K562 (cell line): ENCODE measurements at regions not wholly inside any gene's neighbourhood (a gene's known extent, or its start where the extent isn't known, plus 50 kb on each side); places are given as distances from the start of the nearest gene placed in this dataset.

Experiments
- ATAC-seq: fragments of 200-7000 bp; cut with Tn5 transposase; 3 replicates; pipeline ENCODE4 v1.9.1; 2020; ENCODE audit warnings: moderate library complexity
- BruUV-seq: library from RNA; stranded (reverse); fragments of 400-500 nt; replicated peaks from 2 replicates; lab custom pipeline; 2021; lab: Mats Ljungman, UMichigan
- CTCF ChIA-PET: fragments of 300-600 bp; formaldehyde crosslinking; extraction: SDS; loops from one replicate; lab custom pipeline; 2021; ENCODE audit warnings: low intra/inter-chr PET ratio; lab: Yijun Ruan, JAX
- POLR2A ChIA-PET: fragments of 300-600, 350-650 bp; sonication (Branson Sonifier 250); formaldehyde crosslinking; extraction: SDS; loops from one replicate; lab custom pipeline; 2021; ENCODE audit warnings: antibody characterized with exemption, inconsistent platforms; lab: Yijun Ruan, JAX
- DNase-seq, 4 experiments: peaks; one replicate each; pipeline versions ENCODE4 v3.0.0 to v3.0.0-alpha.2; 2011 to 2018; ENCODE audit warnings: low spot score in 3 of 4, mixed read lengths in 3 of 4; ENCODE audit errors: extremely low read depth in 1 of 4
- FAIRE-seq: peaks from 2 replicates; lab custom pipeline; 2011; peaks lifted over from hg19 to GRCh38; lab: Jason Lieb, UNC
- H2AFZ ChIP-seq: 2 replicates; pipeline ENCODE4 v1.6.0; 2011; ENCODE audit warnings: low read depth, low read length, control low read depth, inconsistent platforms
- H3K27ac ChIP-seq: fragments of 200-600 bp; 3 replicates; pipeline ENCODE4 v1.8.0; 2011; ENCODE audit warnings: low read depth, mild to moderate bottlenecking, control low read depth, inconsistent platforms, low read length, moderate library complexity, mixed read lengths; ENCODE audit errors: extremely low read depth
- H3K27me3 ChIP-seq, 2 experiments: fragments of 300-600 bp in 1 of 2; 2 replicates in 1 of 2; 3 replicates in 1 of 2; pipeline versions ENCODE4 v1.6.0 to v1.8.0; 2011; ENCODE audit warnings: inconsistent platforms in 2 of 2, low read length in 2 of 2, mild to moderate bottlenecking in 1 of 2, mixed read lengths in 1 of 2, moderate library complexity in 1 of 2; ENCODE audit not compliant: control insufficient read depth in 2 of 2, insufficient read depth in 2 of 2
- H3K36me3 ChIP-seq: fragments of 300-600 bp; 3 replicates; pipeline ENCODE4 v1.8.0; 2011; ENCODE audit warnings: mild to moderate bottlenecking, low read length, inconsistent platforms; ENCODE audit not compliant: control insufficient read depth, insufficient read depth
- H3K4me1 ChIP-seq, 2 experiments: fragments of 200-600 bp in 1 of 2; replicated peaks in 1 of 2; 2 replicates in 1 of 2; 3 replicates in 1 of 2; pipeline versions ENCODE4 v1.5.1 to v1.8.0; 2011; ENCODE audit warnings: inconsistent platforms in 2 of 2, low read length in 2 of 2, mild to moderate bottlenecking in 1 of 2, mixed read lengths in 1 of 2, moderate library complexity in 1 of 2; ENCODE audit not compliant: control insufficient read depth in 2 of 2, insufficient read depth in 2 of 2
- H3K4me2 ChIP-seq: 2 replicates; pipeline ENCODE4 v1.6.1; 2011; ENCODE audit warnings: low read length, control low read depth, inconsistent platforms, mixed read lengths; ENCODE audit not compliant: insufficient read depth
- H3K4me3 ChIP-seq: fragments of 200-600 bp; sonication (generic), shearing (Covaris generic); 2 replicates; pipeline ENCODE4 v1.5.1; 2016; ENCODE audit warnings: control low read depth, inconsistent platforms
- H3K79me2 ChIP-seq: fragments of 200-600 bp; 3 replicates; pipeline ENCODE4 v1.8.0; 2011; ENCODE audit warnings: low read length, inconsistent platforms; ENCODE audit not compliant: control insufficient read depth, insufficient read depth
- H3K9ac ChIP-seq, 2 experiments: 2 replicates each; pipeline versions ENCODE4 v1.6.0 to v1.6.1; 2011; ENCODE audit warnings: low read depth in 2 of 2, low read length in 2 of 2, control low read depth in 1 of 2, inconsistent platforms in 1 of 2, mild to moderate bottlenecking in 1 of 2, mixed read lengths in 1 of 2; ENCODE audit not compliant: insufficient read depth in 1 of 2
- H3K9me1 ChIP-seq: one replicate; pipeline ENCODE4 v1.6.0; 2011; ENCODE audit warnings: inconsistent platforms, mild to moderate bottlenecking, low read length, moderate library complexity; ENCODE audit not compliant: control insufficient read depth, insufficient read depth
- H3K9me3 ChIP-seq: replicated peaks from 2 replicates; pipeline ENCODE4 v1.5.1; 2011; ENCODE audit warnings: low read depth, low read length, inconsistent platforms; ENCODE audit not compliant: control insufficient read depth, insufficient read depth
- H4K20me1 ChIP-seq: replicated peaks from 2 replicates; pipeline ENCODE4 v1.6.1; 2011; ENCODE audit warnings: low read length, inconsistent platforms, mixed read lengths; ENCODE audit not compliant: control insufficient read depth, insufficient read depth
- C11orf30 ChIP-seq: fragments of 450-650 bp; IDR thresholded peaks from 2 replicates; pipeline ENCODE4 v1.6.1; 2016; ENCODE audit warnings: low read depth, mild to moderate bottlenecking
- DPF2 ChIP-seq: fragments of 450-650 bp; IDR thresholded peaks from 2 replicates; pipeline ENCODE4 v1.6.1; 2016
- REST ChIP-seq, 2 experiments: fragments of 450-650 bp; formaldehyde crosslinking in 1 of 2; IDR thresholded peaks; 2 replicates each; pipeline versions ENCODE4 v1.4.0 to v1.6.1; 2014 to 2020; ENCODE audit warnings: mild to moderate bottlenecking in 2 of 2, borderline replicate concordance in 1 of 2, low read depth in 1 of 2
- ZC3H4 ChIP-seq: sonication (generic); formaldehyde crosslinking; IDR thresholded peaks from 2 replicates; pipeline ENCODE4 v1.9.0; 2021; ENCODE audit warnings: missing genetic modification reagents, borderline replicate concordance
- ZNF316 ChIP-seq: fragments of 450-650 bp; IDR thresholded peaks from 2 replicates; pipeline ENCODE4 v1.6.1; 2016
- ZSCAN32 ChIP-seq: fragments of 450-650 bp; formaldehyde crosslinking; IDR thresholded peaks from 2 replicates; pipeline ENCODE4 v1.4.0; 2020; ENCODE audit warnings: mild to moderate bottlenecking, moderate library complexity
- WGBS: fragments of 100-300 bp; shearing (Covaris generic); methylation state at CpG from one replicate; pipeline ENCODE4 v1.1.6; 2016; ENCODE audit warnings: low coverage, mixed read lengths; ENCODE audit not compliant: insufficient coverage; ENCODE audit errors: missing lambda C conversion rate; 5-methylcytosine and 5-hydroxymethylcytosine counted together
- in situ Hi-C: fragments of 300-500 bp; cut with MboI; formaldehyde crosslinking; loops from 4 replicates; pipeline ENCODE4 v1.15.0; 2018; ENCODE audit warnings: inconsistent platforms, mixed read lengths
- intact Hi-C: fragments of 100-400 bp; cut with micrococcal nuclease; formaldehyde crosslinking; loops from 2 replicates; pipeline ENCODE4 v1.14.2; 2022

DNA sequence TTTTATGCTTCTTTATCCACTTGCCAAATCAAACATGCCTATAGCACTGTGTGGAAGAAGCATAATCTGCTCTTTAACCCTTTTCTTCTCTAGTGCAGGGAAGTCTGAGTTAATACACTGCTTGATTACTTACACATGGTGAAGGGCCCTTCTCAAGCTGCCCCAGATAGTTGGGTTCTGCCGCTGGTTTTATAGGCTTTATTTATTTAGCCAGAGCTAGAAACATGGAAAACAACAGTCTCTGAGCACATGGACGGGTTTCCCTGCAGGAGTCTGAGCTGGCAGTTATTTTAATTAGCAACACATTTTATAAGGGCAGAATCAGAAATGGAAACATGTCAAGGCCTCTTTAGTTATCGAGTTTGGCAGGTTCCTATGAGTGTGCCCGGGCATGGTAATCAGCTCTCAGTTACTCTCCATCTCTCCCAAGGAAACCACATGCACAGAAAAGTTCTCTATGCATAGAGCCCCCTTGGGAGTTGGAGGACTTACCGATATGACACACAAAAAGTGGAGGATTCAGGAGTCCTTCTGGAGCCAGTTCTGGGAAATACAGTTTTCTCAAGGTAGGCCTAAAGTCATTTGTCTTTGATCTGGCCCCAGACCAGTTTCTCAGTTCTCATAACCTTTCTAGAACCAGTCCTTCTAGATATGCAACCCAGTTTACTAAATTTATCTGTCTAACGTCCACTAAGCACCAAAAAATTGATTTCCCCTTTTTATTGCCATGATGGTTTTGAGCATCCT is 564.8 kb downstream of the ACTL7B start:
- no peaks in the 10 kb centered on the region for H3K9me3 ChIP-seq
- 0% methylated on average over 6 of the region's 6 CpGs for WGBS
- no TSS peak for BruUV-seq
- TF ChIP-seq ZC3H4 (CRISPR knock-in tag) = no peak
- no peak overlapping the region for H3K9ac ChIP-seq
- ChIA-PET POLR2A (no interaction called here), CTCF (no interaction called here)
- H3K4me3 ChIP-seq = no peak overlapping the region
- in situ Hi-C loops (no loop called here), intact Hi-C loops (no loop called here)
- H4K20me1 ChIP-seq = no peaks in the 10 kb centered on the region; the same call in 1 of the 2 replicates
- DNase-seq = no peak
- peaks cover 0 to 6% of the 10 kb centered on the region in 2 experiments; a peak in 1 of 5 replicates for H3K27me3 ChIP-seq
- H3K79me2 ChIP-seq = no peaks in the 10 kb centered on the region
- no peak for FAIRE-seq
- no peak overlapping the region for H3K27ac ChIP-seq
- peaks cover 0 to 2% of the 10 kb centered on the region in 2 experiments; a peak in 2 of 5 replicates for H3K4me1 ChIP-seq
- no peaks in the 10 kb centered on the region for H3K9me1 ChIP-seq
- H3K4me2 ChIP-seq = no peak overlapping the region
- H2AFZ ChIP-seq = no peak overlapping the region
- H3K36me3 ChIP-seq = no peaks in the 10 kb centered on the region
- no peak for ATAC-seq

DNA sequence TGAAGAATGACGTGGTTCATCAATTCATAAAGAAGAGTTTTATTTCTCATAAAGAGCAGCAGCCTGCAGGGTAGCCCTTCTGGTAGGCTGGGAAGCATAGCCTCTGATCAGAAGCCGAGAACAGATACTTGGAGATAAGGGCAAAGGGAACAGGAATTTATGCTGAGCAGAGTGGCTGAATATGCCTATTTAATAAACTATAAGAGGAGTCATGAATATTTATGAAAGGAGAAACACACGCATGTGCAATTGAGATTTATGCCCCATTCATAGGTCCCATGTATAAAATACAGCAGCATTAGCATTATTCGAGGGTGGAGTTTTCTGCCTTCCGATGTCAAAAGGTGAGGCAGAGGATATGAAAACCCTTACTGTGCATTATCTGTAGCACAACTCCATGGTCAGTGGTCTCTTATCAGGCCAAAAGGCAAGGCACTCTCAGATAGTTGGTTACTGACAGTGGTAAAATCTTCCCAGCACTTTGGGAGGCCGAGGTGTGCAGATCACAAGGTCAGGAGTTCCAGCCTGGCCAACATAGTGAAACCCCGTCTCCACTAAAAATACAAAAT is 569.1 kb downstream of the ACTL7B start:
- in situ Hi-C loops = no loop called here
- ChIA-PET POLR2A (no interaction called here), CTCF (no interaction called here)
- Histone ChIP-seq H4K20me1 (no peaks in the 10 kb centered on the region; the same call in 1 of the 2 replicates), H3K27ac (no peak overlapping the region), H3K79me2 (no peaks in the 10 kb centered on the region), H3K36me3 (no peaks in the 10 kb centered on the region), H3K4me3 (no peak overlapping the region), H3K9me1 (no peaks in the 10 kb centered on the region), H3K9me3 (no peaks in the 10 kb centered on the region), H3K4me2 (no peak overlapping the region), H3K27me3 (no peaks in the 10 kb centered on the region; a peak in 1 of 5 replicates), H3K4me1 (peaks cover 0 to 2% of the 10 kb centered on the region in 2 experiments; a peak in 2 of 5 replicates), H2AFZ (no peak overlapping the region), H3K9ac (no peak overlapping the region)
- no peak for ATAC-seq
- intact Hi-C loops = loop anchor here (10.0 kb wide), 1 partner anchor 278 kb away; no protein-coding TSS in a partner anchor
- DNase-seq = peak in 1 of 4 experiments; percentile 20
- 0% methylated on average over 7 of the region's 7 CpGs for WGBS
- FAIRE-seq = no peak
- no TSS peak for BruUV-seq
- TF ChIP-seq ZSCAN32 (CRISPR knock-in tag) (no peak), DPF2 (no peak), REST (IDR thresholded peaks at IDR 0.05; ENCODE audit: borderline replicate concordance) (no peak), REST (CRISPR knock-in tag; IDR thresholded peaks at IDR 0.05; ENCODE audit: low read depth) (no peak), C11orf30 (peak; percentile 54; the same call in 1 of the 2 replicates), ZNF316 (peak; percentile 52)
